Gastroesophageal sphincter (tissue), 4 donors: ENCODE measurements at regions not wholly inside any gene's neighbourhood (a gene's known extent, or its start where the extent isn't known, plus 50 kb on each side); places are given as distances from the start of the nearest gene placed in this dataset.

ENCODE experiments used
- ATAC-seq: fragments of 150-250 bp; one replicate; pipeline ENCODE4 v1.9.1; 2016; ENCODE audit warnings: mild to moderate bottlenecking, moderate library complexity
- H3K27ac ChIP-seq, 4 donors: fragments of 200-600 bp; sonication (generic) in 3 of 4; 1 replicate in 3 of 4; 2 replicates in 1 of 4; pipeline ENCODE4 v1.5.1; 2016 to 2019
- H3K27me3 ChIP-seq: fragments of 200-600 bp; sonication (generic); one replicate; pipeline ENCODE4 v1.5.1; 2019
- H3K36me3 ChIP-seq, 2 donors: fragments of 200-600 bp; sonication (generic); one replicate each; pipeline ENCODE4 v1.5.1; 2019; ENCODE audit warnings: control low read depth in 1 of 2
- H3K4me1 ChIP-seq, 3 donors: fragments of 200-600 bp; sonication (generic); 1 replicate in 2 of 3; 2 replicates in 1 of 3; pipeline ENCODE4 v1.5.1; 2016 to 2019; ENCODE audit warnings: control low read depth in 2 of 3
- H3K4me3 ChIP-seq, 2 donors: fragments of 200-600 bp; sonication (generic); one replicate each; pipeline ENCODE4 v1.5.1; 2019; ENCODE audit warnings: mild to moderate bottlenecking in 1 of 2, moderate library complexity in 1 of 2
- H3K9me3 ChIP-seq, 3 donors: fragments of 200-600 bp; sonication (generic); one replicate each; pipeline ENCODE4 v1.5.1; 2017 to 2019; ENCODE audit warnings: control low read depth in 2 of 3
- CTCF ChIP-seq, 4 experiments: fragments of 200-600 bp in 2 of 4; fragments of 450-650 bp in 2 of 4; sonication (generic) in 1 of 4; IDR thresholded peaks; one replicate each; pipeline ENCODE4 v1.5.1; 2017 to 2019; ENCODE audit warnings: antibody characterized with exemption in 4 of 4, mild to moderate bottlenecking in 2 of 4, moderate library complexity in 2 of 4
- EP300 ChIP-seq: sonication (generic); formaldehyde crosslinking; IDR thresholded peaks from one replicate; pipeline ENCODE4 v1.6.1; 2017; ENCODE audit warnings: antibody characterized with exemption, mild to moderate bottlenecking
- POLR2A ChIP-seq, 2 donors: fragments of 450-650 bp; IDR thresholded peaks; one replicate each; pipeline ENCODE4 v1.6.1; 2017; ENCODE audit warnings: antibody characterized with exemption in 2 of 2, mild to moderate bottlenecking in 2 of 2, moderate library complexity in 1 of 2
- POLR2AphosphoS5 ChIP-seq: sonication (generic); formaldehyde crosslinking; IDR thresholded peaks from one replicate; pipeline ENCODE4 v1.6.1; 2017; ENCODE audit warnings: antibody characterized with exemption
- WGBS, 2 donors: methylation state at CpG; one replicate each; pipeline ENCODE4 v1.1.5; 2018; ENCODE audit warnings: low coverage in 1 of 2; 5-methylcytosine and 5-hydroxymethylcytosine counted together

- WGBS, 2 donors, result 80 to 88% methylated on average over 3 to 5 of the region's 5 CpGs
- Histone ChIP-seq H3K27ac (no peak overlapping the region), H3K36me3 (no peaks in the 10 kb centered on the region), H3K4me3 (no peak overlapping the region), H3K27me3 (no peaks in the 10 kb centered on the region), H3K9me3 (peaks cover 0 to 20% (median 0%) of the 10 kb centered on the region in 3 donors), H3K4me1 (no peaks in the 10 kb centered on the region)
- no peak for ATAC-seq
- TF ChIP-seq POLR2AphosphoS5 (no peak), POLR2A (IDR thresholded peaks at IDR 0.05) (no peak), EP300 (no peak), CTCF (IDR thresholded peaks at IDR 0.05) (no peak)
Measured at GRCh38 chr10:71023704-71024283, 135.4 kb upstream of the PCBD1 start.

- 63 to 69% methylated on average over 4 of the region's 4 CpGs for WGBS, 2 donors
- Histone ChIP-seq H3K9me3 (peaks cover 0 to 20% (median 0%) of the 10 kb centered on the region in 3 donors), H3K27me3 (no peaks in the 10 kb centered on the region), H3K4me3 (no peak overlapping the region), H3K27ac (no peak overlapping the region), H3K4me1 (no peaks in the 10 kb centered on the region), H3K36me3 (no peaks in the 10 kb centered on the region)
- TF ChIP-seq CTCF (IDR thresholded peaks at IDR 0.05) (no peak), POLR2AphosphoS5 (no peak), EP300 (no peak), POLR2A (IDR thresholded peaks at IDR 0.05) (no peak)
- ATAC-seq, result no peak
Measured at GRCh38 chr10:71024490-71024889, 136.1 kb upstream of the PCBD1 start.

GRCh38 chr10:71025535-71025934 is 137.2 kb upstream of the PCBD1 start:
- Histone ChIP-seq H3K27me3 (no peaks in the 10 kb centered on the region), H3K27ac (no peak overlapping the region), H3K4me3 (no peak overlapping the region), H3K4me1 (no peaks in the 10 kb centered on the region), H3K36me3 (no peaks in the 10 kb centered on the region), H3K9me3 (peaks cover 0 to 18% (median 0%) of the 10 kb centered on the region in 3 donors)
- 50 to 62% methylated on average over 2 to 4 of the region's 4 CpGs for WGBS, 2 donors
- no peak for ATAC-seq
- no peak for TF ChIP-seq EP300
- TF ChIP-seq POLR2AphosphoS5, result no peak
- no peak for TF ChIP-seq CTCF (IDR thresholded peaks at IDR 0.05)
- TF ChIP-seq POLR2A (IDR thresholded peaks at IDR 0.05), result no peak

- no peaks in the 10 kb centered on the region for H3K36me3 ChIP-seq
- H3K27me3 ChIP-seq, result no peaks in the 10 kb centered on the region
- ATAC-seq, result no peak
- no peaks in the 10 kb centered on the region for H3K4me1 ChIP-seq
- H3K27ac ChIP-seq, result no peak overlapping the region
- 80 to 95% methylated on average over 1 to 3 of the region's 9 CpGs for WGBS, 2 donors
- no peak overlapping the region for H3K4me3 ChIP-seq
- no peaks in the 10 kb centered on the region for H3K9me3 ChIP-seq
- TF ChIP-seq EP300 (no peak), POLR2A (IDR thresholded peaks at IDR 0.05) (no peak), CTCF (IDR thresholded peaks at IDR 0.05) (no peak), POLR2AphosphoS5 (no peak)
Measured at GRCh38 chr10:71028066-71028465, 139.7 kb upstream of the PCBD1 start.

GRCh38 chr10:71029411-71029892 is 141.1 kb upstream of the PCBD1 start:
- TF ChIP-seq CTCF (IDR thresholded peaks at IDR 0.05) (no peak), POLR2A (IDR thresholded peaks at IDR 0.05) (no peak), EP300 (no peak), POLR2AphosphoS5 (no peak)
- no peak for ATAC-seq

More at GRCh38 chr10:71029411-71029892, 141.1 kb upstream of the PCBD1 start:
- Histone ChIP-seq H3K9me3 (no peaks in the 10 kb centered on the region), H3K36me3 (no peaks in the 10 kb centered on the region), H3K27me3 (no peaks in the 10 kb centered on the region), H3K27ac (no peak overlapping the region), H3K4me3 (no peak overlapping the region), H3K4me1 (no peaks in the 10 kb centered on the region)
- 74% methylated on average over 3 of the region's 9 CpGs; no CpG with 5 or more reads in 1 of the 2 donors for WGBS, 2 donors
